ENCODE measurements at regions not wholly inside any gene's neighbourhood (a gene's known extent, or its start where the extent isn't known, plus 50 kb on each side); places are given as distances from the start of the nearest gene placed in this dataset.

GRCh38 chr18:42414756-42415454 lies 459.9 kb downstream of the PIK3C3 start:
- TF ChIP-seq CTCF (IDR thresholded peaks at IDR 0.05), result no peak

GRCh38 chr18:42417189-42417588 lies 462.2 kb downstream of the PIK3C3 start:
- no peak for TF ChIP-seq CTCF (IDR thresholded peaks at IDR 0.05)

- TF ChIP-seq CTCF (IDR thresholded peaks at IDR 0.05), result no peak
Observed at GRCh38 chr18:42418121-42418520, 463.1 kb downstream of the PIK3C3 start.

GRCh38 chr18:42425025-42425424 lies 470.0 kb downstream of the PIK3C3 start:
- no peak for TF ChIP-seq CTCF (IDR thresholded peaks at IDR 0.05)

- TF ChIP-seq CTCF (IDR thresholded peaks at IDR 0.05), result no peak
Observed at GRCh38 chr18:42426496-42427015, 471.5 kb downstream of the PIK3C3 start.

GRCh38 chr18:42429196-42429595 lies 474.2 kb downstream of the PIK3C3 start:
- TF ChIP-seq CTCF (IDR thresholded peaks at IDR 0.05), result no peak

- TF ChIP-seq CTCF (IDR thresholded peaks at IDR 0.05), result no peak
Observed at GRCh38 chr18:42436222-42436765, 481.3 kb downstream of the PIK3C3 start.

All from LNCAP (cell line).